ENCODE measurements at regions not wholly inside any gene's neighbourhood (a gene's known extent, or its start where the extent isn't known, plus 50 kb on each side); places are given as distances from the start of the nearest gene placed in this dataset.

GRCh38 chr2:150007815-150008430, 420.3 kb upstream of the MMADHC start:
- H3K4me1 ChIP-seq, result no peaks in the 10 kb centered on the region
- no peak overlapping the region for H3K27ac ChIP-seq (replicated peaks)
- no peaks in the 10 kb centered on the region for H3K27me3 ChIP-seq (ENCODE audit: low read depth)
- intact Hi-C loops (cut with micrococcal nuclease), result no loop called here
- H3K4me3 ChIP-seq, result no peak overlapping the region
- TF ChIP-seq, protein P1, sequence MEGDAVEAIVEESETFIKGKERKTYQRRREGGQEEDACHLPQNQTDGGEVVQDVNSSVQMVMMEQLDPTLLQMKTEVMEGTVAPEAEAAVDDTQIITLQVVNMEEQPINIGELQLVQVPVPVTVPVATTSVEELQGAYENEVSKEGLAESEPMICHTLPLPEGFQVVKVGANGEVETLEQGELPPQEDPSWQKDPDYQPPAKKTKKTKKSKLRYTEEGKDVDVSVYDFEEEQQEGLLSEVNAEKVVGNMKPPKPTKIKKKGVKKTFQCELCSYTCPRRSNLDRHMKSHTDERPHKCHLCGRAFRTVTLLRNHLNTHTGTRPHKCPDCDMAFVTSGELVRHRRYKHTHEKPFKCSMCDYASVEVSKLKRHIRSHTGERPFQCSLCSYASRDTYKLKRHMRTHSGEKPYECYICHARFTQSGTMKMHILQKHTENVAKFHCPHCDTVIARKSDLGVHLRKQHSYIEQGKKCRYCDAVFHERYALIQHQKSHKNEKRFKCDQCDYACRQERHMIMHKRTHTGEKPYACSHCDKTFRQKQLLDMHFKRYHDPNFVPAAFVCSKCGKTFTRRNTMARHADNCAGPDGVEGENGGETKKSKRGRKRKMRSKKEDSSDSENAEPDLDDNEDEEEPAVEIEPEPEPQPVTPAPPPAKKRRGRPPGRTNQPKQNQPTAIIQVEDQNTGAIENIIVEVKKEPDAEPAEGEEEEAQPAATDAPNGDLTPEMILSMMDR (IDR thresholded peaks at IDR 0.05; ENCODE audit: borderline replicate concordance), result no peak
- H3K36me3 ChIP-seq, result no peaks in the 10 kb centered on the region
- no peaks in the 10 kb centered on the region for H3K9me3 ChIP-seq (replicated peaks)
- no peak for DNase-seq

DNA sequence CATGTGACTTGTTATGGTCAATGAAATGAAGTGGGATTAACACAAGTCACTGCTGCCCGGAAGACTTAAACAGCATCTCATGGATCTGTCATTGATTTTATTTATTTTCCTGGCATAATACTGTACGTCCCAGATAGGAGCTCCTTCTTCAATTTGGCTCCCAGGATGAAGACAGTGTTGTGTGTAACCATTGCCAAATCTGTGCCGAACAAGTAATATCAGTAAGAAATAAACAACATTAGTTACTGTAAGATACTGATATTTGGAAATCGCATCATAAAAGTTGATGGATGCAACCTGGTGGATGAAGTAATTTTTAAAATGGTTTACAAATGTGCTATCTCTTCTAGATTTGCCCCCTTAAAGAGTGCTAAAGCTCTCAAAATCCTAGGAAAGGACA, 419.0 kb upstream of the MMADHC start:
- Histone ChIP-seq H3K36me3 (no peaks in the 10 kb centered on the region), H3K27me3 (ENCODE audit: low read depth) (no peaks in the 10 kb centered on the region), H3K27ac (replicated peaks) (no peak overlapping the region), H3K4me3 (no peak overlapping the region), H3K9me3 (replicated peaks) (no peaks in the 10 kb centered on the region), H3K4me1 (no peaks in the 10 kb centered on the region)
- intact Hi-C loops (cut with micrococcal nuclease), result no loop called here
- TF ChIP-seq, protein P1 (IDR thresholded peaks at IDR 0.05; ENCODE audit: borderline replicate concordance), result no peak
- no peak for DNase-seq

GRCh38 chr2:150003544-150003943, 416.0 kb upstream of the MMADHC start:
- intact Hi-C loops (cut with micrococcal nuclease), result no loop called here
- TF ChIP-seq, protein P1 (IDR thresholded peaks at IDR 0.05; ENCODE audit: borderline replicate concordance), result no peak

GRCh38 chr2:150001788-150002187, 414.2 kb upstream of the MMADHC start:
- Histone ChIP-seq H3K9me3 (replicated peaks) (peaks cover 17% of the 10 kb centered on the region), H3K4me3 (no peak overlapping the region), H3K36me3 (no peaks in the 10 kb centered on the region), H3K27ac (replicated peaks) (no peak overlapping the region), H3K27me3 (ENCODE audit: low read depth) (no peaks in the 10 kb centered on the region), H3K4me1 (no peaks in the 10 kb centered on the region)
- intact Hi-C loops (cut with micrococcal nuclease), result no loop called here
- TF ChIP-seq, protein P1 (IDR thresholded peaks at IDR 0.05; ENCODE audit: borderline replicate concordance), result no peak
- DNase-seq, result no peak

More at GRCh38 chr2:150003544-150003943, 416.0 kb upstream of the MMADHC start:
- Histone ChIP-seq H3K27me3 (ENCODE audit: low read depth) (no peaks in the 10 kb centered on the region), H3K27ac (replicated peaks) (no peak overlapping the region), H3K36me3 (no peaks in the 10 kb centered on the region), H3K4me1 (no peaks in the 10 kb centered on the region), H3K4me3 (no peak overlapping the region), H3K9me3 (replicated peaks) (peaks cover 6% of the 10 kb centered on the region)
- no peak for DNase-seq

- intact Hi-C loops (cut with micrococcal nuclease), result no loop called here
Measured at GRCh38 chr2:149996901-149997300, 409.3 kb upstream of the MMADHC start.

More at GRCh38 chr2:149996901-149997300, 409.3 kb upstream of the MMADHC start:
- no peak overlapping the region for H3K4me3 ChIP-seq
- H3K4me1 ChIP-seq, result peaks cover 12% of the 10 kb centered on the region
- peaks cover 17% of the 10 kb centered on the region for H3K9me3 ChIP-seq (replicated peaks)
- TF ChIP-seq, protein P1 (IDR thresholded peaks at IDR 0.05; ENCODE audit: borderline replicate concordance), result no peak
- no peak overlapping the region for H3K27ac ChIP-seq (replicated peaks)
- no peaks in the 10 kb centered on the region for H3K36me3 ChIP-seq
- no peaks in the 10 kb centered on the region for H3K27me3 ChIP-seq (ENCODE audit: low read depth)
- DNase-seq, result no peak
